NCI-H345 treated with DMSO at 0.1 percent for 48 hours (cell line): ENCODE measurements at regions not wholly inside any gene's neighbourhood (a gene's known extent, or its start where the extent isn't known, plus 50 kb on each side); places are given as distances from the start of the nearest gene placed in this dataset.

Experiments used
- DNase-seq: peaks from one replicate; lab custom pipeline; 2025; ENCODE audit not compliant: unreplicated experiment; lab: John Stamatoyannopoulos, UW

DNA sequence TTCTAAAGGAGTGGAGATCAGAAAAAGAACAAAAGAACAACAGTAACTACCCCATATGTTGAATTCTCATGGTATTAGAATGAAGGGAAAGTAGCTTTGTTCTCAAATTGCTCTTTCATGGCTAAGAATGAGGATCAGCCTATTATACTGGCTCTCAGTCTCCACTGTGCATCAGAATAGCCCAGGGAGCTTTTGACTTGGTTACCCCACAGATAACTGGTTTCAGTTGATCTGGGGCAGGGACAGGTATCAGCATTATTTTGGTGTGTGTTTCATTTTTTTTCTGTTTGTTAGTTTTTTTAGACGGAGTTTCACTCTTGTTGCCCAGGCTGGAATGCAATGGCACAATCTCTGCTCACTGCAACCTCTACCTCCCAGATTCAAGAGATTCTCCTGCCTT, 311.7 kb upstream of the TLE3 start:
- DNase-seq = no peak

- DNase-seq = no peak
Measured at GRCh38 chr15:70407955-70408354, 310.2 kb upstream of the TLE3 start.

GRCh38 chr15:70407336-70407670, 309.6 kb upstream of the TLE3 start:
- no peak for DNase-seq

GRCh38 chr15:70406617-70407335, 309.1 kb upstream of the TLE3 start:
- no peak for DNase-seq

DNA sequence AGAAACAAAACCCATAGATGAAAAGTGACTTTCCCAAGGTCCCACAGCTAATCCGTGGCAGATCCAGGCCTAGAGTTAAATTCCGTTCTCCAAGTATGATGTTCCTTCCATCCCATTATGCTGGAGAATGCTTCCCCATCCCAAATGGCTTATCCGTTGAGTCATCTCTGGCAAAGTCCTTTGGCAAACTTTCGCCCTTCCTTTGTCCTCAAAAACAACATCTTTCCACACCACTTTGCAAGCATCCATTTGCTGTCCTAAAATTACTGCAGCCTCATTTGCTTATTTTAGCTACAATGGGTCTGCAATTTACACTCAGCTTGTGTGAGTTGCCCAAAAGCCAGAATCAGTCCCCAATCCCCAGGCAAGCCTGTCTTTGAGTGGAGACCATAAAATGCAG, 304.0 kb upstream of the TLE3 start:
- DNase-seq = no peak

DNA sequence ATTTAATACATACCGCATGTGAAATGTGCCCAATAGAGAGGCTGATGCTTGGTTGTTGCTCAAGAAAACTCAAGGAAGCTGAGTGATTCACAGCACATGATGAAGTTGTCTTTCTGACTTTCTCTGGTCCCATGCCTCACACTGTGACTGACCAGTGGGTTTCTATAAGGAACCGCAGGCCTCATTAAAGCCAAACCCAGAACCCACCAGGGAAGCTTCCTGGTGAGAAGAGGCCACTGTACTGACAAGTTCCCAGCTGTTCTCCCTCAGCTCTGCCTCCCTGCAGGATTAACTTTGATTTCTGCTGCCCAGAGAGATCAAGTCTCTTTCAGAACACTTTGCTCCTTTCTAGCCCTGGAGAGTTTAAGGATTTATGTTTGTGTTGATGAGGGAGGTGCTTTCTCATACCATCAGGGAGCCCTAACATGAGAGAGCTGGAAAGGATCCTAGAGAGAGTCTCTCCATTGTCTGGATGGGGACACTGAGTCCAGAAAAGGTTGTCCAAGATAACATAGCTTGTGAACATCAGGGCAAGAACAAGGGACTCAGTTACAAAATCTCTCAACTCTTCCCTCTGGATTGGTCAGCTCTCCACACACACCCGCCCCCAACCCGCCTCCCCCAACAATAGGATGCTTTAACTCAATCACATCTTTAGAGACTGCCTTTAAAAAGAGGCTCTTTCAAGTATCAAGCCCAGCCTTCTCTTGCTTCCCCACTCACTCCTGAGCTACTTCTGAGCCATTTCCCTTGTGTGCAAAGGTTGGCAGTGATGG, 303.2 kb upstream of the TLE3 start:
- no peak for DNase-seq

DNA sequence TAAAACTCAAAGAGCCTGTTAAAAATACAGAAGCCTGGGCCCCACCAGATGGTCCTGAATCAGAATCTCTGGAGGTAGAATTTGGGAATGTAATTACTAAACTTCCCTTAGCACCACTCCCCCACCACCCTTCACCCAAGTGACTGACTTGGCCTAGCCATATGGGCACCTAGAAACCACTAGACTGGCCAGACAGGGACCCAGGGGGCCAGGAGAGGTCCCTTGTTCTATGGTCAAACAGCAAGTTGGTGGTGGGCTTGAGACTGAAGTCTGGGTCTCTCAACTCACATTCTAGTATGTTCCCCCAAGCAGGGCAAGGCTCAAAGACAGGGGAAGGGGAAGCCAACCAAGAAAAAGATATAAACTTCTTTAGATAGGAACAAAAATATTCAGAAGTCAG, 301.5 kb upstream of the TLE3 start:
- no peak for DNase-seq

DNA sequence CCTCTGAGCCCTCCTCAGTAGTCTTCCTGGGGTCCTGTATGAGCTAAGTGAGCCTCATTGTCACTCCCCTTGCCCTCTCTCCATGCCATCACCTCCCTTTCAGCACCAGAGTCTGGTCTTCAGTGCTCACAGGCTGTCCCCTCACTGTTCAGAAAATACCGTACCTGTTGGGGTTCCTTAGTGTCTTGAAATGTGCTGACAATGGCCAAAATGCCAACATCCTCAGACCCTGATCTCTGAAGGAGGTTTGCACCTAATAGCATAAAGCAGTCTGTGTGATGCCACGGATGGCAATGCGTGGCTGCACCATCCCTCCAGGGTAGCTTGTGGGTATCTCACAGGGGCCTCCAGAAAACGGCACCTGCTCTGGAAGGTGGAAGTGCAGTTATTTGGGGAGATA, 301.0 kb upstream of the TLE3 start:
- no peak for DNase-seq

GRCh38 chr15:70396807-70397206, 299.1 kb upstream of the TLE3 start:
- DNase-seq = no peak

- DNase-seq = no peak
Measured at GRCh38 chr15:70395164-70395563, 297.4 kb upstream of the TLE3 start.

- DNase-seq = no peak
Measured at GRCh38 chr15:70390723-70391122, 293.0 kb upstream of the TLE3 start.

- no peak for DNase-seq
Measured at GRCh38 chr15:70387993-70388392, 290.3 kb upstream of the TLE3 start.

DNA sequence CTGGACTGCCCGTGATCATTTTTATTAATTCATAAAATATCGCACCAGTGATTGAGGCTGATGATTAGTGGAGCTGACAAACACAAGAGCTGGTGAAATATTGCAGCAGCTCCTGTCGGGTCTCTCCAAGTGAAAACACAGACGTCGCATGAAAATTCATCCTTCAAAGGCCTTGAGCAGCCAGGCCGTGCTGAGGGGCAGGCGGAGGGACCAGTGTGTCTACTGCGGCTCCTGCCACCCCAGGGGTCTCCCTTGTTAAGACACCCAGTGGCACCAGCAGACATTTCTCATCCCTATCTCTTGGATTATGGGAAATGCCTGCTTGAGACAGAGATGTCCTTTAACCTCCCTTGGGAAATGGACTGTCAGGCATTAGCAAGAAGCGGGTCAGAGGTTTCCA, 289.4 kb upstream of the TLE3 start:
- DNase-seq = no peak

DNA sequence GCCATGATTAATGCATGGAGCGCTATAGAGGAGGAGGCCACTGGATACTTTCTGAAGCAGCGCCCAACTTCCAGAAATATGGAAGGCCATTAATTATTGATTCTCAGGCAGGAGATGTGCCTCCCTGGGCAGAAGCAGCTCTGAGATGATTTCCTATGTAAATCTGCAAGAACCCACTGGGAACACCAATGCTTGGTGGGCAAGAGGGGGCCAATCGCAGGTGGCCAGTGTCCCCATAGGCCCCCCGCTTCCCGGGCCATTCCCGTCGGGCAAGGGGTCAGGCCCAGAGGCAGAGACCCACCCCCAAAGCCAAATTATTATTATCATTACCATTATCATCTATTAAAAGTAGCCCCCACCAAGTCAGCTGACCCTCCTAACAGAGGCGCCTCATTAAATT, 288.0 kb upstream of the TLE3 start:
- DNase-seq = no peak

DNA sequence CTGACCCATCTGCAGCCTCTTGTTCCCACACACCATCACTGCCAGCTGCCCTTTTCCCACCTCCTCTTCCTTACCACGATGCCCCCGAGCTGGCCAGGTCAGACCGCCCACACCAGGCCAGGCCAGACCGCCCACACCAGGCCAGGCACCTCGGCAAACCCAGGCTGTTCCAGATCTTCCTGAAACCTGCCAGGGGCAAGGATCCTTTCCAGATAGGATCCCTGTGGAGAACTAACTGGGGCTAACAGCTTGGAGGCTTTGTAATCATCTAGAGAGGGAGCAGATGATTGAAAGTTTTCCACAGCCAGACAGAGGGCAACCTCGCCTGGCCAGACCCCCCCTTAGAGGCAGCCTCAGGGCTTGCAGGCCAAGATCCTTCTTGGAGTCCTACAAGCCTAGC, 287.3 kb upstream of the TLE3 start:
- DNase-seq = no peak

DNA sequence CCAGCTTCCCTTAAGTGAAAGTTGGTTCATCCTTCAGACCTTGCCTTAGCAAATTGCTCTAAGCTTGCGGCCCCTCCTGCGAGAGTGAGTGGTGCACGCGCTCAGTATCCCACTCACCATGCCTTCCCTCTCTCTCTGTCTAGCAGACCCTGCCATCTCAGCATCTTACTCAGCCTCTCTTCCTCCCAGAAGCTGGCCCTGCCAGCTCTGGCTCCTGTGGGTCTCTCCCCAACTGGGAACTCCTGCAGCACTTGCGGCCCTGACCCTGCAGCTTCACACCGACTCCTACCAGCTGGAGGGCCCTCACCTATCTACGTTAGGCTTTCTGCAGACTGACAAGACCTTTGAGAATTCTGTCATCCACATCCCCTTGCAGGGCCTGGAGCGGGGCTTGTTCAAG, 286.1 kb upstream of the TLE3 start:
- DNase-seq = no peak

DNA sequence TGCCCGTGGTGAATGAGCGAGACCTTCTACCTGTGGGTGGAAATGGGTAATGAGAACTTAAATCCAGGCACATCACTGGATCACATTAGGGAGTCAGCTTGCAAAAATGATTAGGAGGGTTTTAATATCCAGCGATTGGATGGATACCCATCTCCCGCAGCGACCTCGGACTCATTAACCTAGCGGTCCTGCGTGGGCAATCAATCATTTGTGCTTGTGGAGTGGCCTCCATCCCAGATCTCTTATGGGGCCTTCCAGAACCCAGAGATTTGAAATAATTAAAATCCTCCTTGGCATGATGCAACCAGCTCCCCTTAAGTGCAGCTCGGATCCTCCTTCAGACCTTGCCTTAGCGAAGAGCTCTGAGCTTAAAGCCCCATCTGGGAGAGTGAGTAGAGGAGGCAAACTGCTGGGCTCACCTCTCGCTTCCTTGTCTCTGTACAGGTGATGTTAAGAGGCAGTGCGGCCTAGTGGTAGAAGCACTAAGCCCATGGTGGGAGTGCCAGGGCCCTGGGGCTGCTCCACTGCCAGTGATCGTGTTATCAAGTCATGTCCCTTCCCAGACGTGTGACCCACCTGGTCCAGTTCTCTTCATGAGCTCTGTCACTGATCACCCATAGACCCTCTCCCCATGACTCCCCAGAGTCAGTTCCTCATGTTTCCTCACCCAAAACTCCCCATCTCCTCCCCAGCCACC, 285.2 kb upstream of the TLE3 start:
- no peak for DNase-seq

- DNase-seq = no peak
Measured at GRCh38 chr15:70382009-70382749, 284.5 kb upstream of the TLE3 start.

DNA sequence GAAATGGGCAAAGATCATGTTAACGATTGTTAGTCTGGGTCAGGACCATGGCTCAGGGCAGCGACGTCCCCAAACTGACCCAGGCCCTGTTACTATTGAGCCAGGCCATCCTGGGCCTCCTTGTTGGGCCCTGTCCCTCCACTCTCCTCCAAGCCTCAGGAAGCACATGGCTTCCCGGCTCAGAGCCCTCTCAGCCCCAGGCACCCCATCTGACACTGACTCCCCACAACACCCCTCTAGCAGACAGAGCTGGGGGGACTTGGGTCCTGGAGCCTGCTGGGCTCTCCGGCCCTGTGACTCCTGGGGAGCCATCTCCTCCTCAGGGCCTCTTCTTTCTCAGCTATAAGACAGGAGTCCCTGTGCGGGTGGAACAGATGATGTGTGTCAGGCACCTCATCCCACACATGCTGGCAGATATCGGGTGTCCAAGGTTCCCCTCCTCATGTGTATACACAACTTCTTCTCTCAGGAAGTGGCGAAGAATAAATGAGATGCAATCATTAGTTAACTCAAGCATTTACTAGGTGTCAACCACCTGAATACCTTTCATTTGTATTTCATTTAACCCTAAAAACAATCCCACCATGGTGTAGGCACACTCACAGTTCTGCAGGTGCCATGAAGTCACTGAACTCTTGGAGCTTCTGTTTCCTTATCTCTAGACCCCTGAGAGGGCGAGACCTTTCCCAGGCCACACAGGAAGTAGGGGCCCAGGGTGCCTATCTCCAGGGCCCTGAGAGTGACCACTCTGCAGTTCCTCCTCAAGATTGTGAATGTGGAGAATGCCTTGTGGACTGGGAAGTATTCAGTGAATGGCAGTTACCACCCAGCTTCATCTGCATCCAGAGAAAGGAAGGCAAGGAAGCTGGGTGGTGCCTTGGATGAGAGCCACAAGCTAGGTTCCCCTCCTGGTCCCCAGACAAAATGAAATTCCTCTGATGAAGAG, 282.5 kb upstream of the TLE3 start:
- DNase-seq = no peak

DNA sequence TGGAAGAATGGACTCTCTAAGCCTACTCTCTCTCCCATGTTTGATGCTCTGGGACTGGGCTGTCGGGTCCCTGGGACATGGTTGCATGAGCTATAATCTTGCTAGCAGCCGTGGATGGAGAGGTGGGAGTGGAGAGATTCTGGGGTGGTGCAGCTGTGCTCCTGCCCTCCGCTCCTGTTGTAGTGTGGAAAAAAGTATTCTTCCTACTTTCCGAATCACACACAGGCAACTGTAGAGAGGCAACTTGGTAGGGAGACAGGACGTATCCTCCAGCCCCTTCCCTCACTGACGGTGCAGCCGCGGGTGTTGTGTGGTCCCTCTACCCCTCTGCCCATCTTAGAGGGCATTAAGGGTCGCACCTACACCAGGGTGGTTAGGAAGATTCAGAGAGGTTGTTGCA, 281.4 kb upstream of the TLE3 start:
- DNase-seq = no peak
